ENCODE measurements at regions not wholly inside any gene's neighbourhood (a gene's known extent, or its start where the extent isn't known, plus 50 kb on each side); places are given as distances from the start of the nearest gene placed in this dataset.
"Not testable (repeated sequence)": the region's sequence is repeated elsewhere in the genome, so short reads cannot be mapped to it uniquely, and the experiment has no call there.

GRCh38 chr13:33678906-33679657 lies 138.9 kb upstream of the RFC3 start:
- no peak for DNase-seq (ENCODE audit: low read depth, low spot score)
- Histone ChIP-seq H3K9ac (ENCODE audit: insufficient read length) (no peak overlapping the region), H3K36me3 (ENCODE audit: insufficient read depth, low read length) (no peaks in the 10 kb centered on the region), H3K4me3 (no peak overlapping the region), H3K9me3 (ENCODE audit: low read depth, low read length) (no peaks in the 10 kb centered on the region), H3K27ac (no peak overlapping the region)
- no peak for TF ChIP-seq FOXP2 (optimal IDR thresholded peaks at IDR 0.05; ENCODE audit: control extremely low read depth, extremely low read length, insufficient read depth)
- TF ChIP-seq EZH2 (IDR thresholded peaks at IDR 0.05) = no peak
- TF ChIP-seq POLR2AphosphoS5 (IDR thresholded peaks at IDR 0.05; ENCODE audit: borderline replicate concordance, low read depth, low read length) = no peak

GRCh38 chr13:33679658-33680012 lies 138.3 kb upstream of the RFC3 start:
- no peak for TF ChIP-seq EZH2 (IDR thresholded peaks at IDR 0.05)
- no peak for TF ChIP-seq POLR2AphosphoS5 (IDR thresholded peaks at IDR 0.05; ENCODE audit: borderline replicate concordance, low read depth, low read length)
- TF ChIP-seq FOXP2 (optimal IDR thresholded peaks at IDR 0.05; ENCODE audit: control extremely low read depth, extremely low read length, insufficient read depth) = no peak
- Histone ChIP-seq H3K36me3 (ENCODE audit: insufficient read depth, low read length) (no peaks in the 10 kb centered on the region), H3K9ac (ENCODE audit: insufficient read length) (no peak overlapping the region), H3K27ac (no peak overlapping the region), H3K9me3 (ENCODE audit: low read depth, low read length) (no peaks in the 10 kb centered on the region), H3K4me3 (no peak overlapping the region)
- DNase-seq (ENCODE audit: low read depth, low spot score) = no peak

GRCh38 chr13:33682020-33682564 lies 135.9 kb upstream of the RFC3 start:
- no peaks in the 10 kb centered on the region for H3K9me3 ChIP-seq (ENCODE audit: low read depth, low read length)
- TF ChIP-seq FOXP2 (optimal IDR thresholded peaks at IDR 0.05; ENCODE audit: control extremely low read depth, extremely low read length, insufficient read depth) (no peak), EZH2 (IDR thresholded peaks at IDR 0.05) (no peak), POLR2AphosphoS5 (IDR thresholded peaks at IDR 0.05; ENCODE audit: borderline replicate concordance, low read depth, low read length) (no peak)
- H3K4me3 ChIP-seq = no peak overlapping the region
- no peak overlapping the region for H3K9ac ChIP-seq (ENCODE audit: insufficient read length)
- DNase-seq (ENCODE audit: low read depth, low spot score) = no peak
- H3K27ac ChIP-seq = no peak overlapping the region
- H3K36me3 ChIP-seq (ENCODE audit: insufficient read depth, low read length) = no peaks in the 10 kb centered on the region

GRCh38 chr13:33682646-33683045 lies 135.3 kb upstream of the RFC3 start:
- H3K9ac ChIP-seq (ENCODE audit: insufficient read length); DNase-seq (ENCODE audit: low read depth, low spot score); H3K4me3 ChIP-seq; H3K36me3 ChIP-seq (ENCODE audit: insufficient read depth, low read length); H3K27ac ChIP-seq; H3K9me3 ChIP-seq (ENCODE audit: low read depth, low read length): not testable (repeated sequence)

GRCh38 chr13:33683376-33683775 lies 134.6 kb upstream of the RFC3 start:
- no peaks in the 10 kb centered on the region for H3K9me3 ChIP-seq (ENCODE audit: low read depth, low read length)
- TF ChIP-seq POLR2AphosphoS5 (IDR thresholded peaks at IDR 0.05; ENCODE audit: borderline replicate concordance, low read depth, low read length) = no peak
- no peak for TF ChIP-seq FOXP2 (optimal IDR thresholded peaks at IDR 0.05; ENCODE audit: control extremely low read depth, extremely low read length, insufficient read depth)
- no peak for TF ChIP-seq EZH2 (IDR thresholded peaks at IDR 0.05)
- H3K36me3 ChIP-seq (ENCODE audit: insufficient read depth, low read length) = no peaks in the 10 kb centered on the region
- no peak overlapping the region for H3K4me3 ChIP-seq
- no peak overlapping the region for H3K9ac ChIP-seq (ENCODE audit: insufficient read length)
- H3K27ac ChIP-seq = no peak overlapping the region
- DNase-seq (ENCODE audit: low read depth, low spot score) = no peak

- Histone ChIP-seq H3K4me3 (no peak overlapping the region), H3K9me3 (ENCODE audit: low read depth, low read length) (no peaks in the 10 kb centered on the region), H3K9ac (ENCODE audit: insufficient read length) (no peak overlapping the region), H3K27ac (no peak overlapping the region), H3K36me3 (ENCODE audit: insufficient read depth, low read length) (no peaks in the 10 kb centered on the region)
- TF ChIP-seq POLR2AphosphoS5 (IDR thresholded peaks at IDR 0.05; ENCODE audit: borderline replicate concordance, low read depth, low read length) = no peak
- TF ChIP-seq EZH2 (IDR thresholded peaks at IDR 0.05) = no peak
- TF ChIP-seq FOXP2 (optimal IDR thresholded peaks at IDR 0.05; ENCODE audit: control extremely low read depth, extremely low read length, insufficient read depth) = no peak
- no peak for DNase-seq (ENCODE audit: low read depth, low spot score)
These were observed 133.1 kb upstream of the RFC3 start for GRCh38 chr13:33684874-33685273.

- no peak overlapping the region for H3K27ac ChIP-seq
- DNase-seq (ENCODE audit: low read depth, low spot score) = no peak
- H3K4me3 ChIP-seq = no peak overlapping the region
- TF ChIP-seq FOXP2 (optimal IDR thresholded peaks at IDR 0.05; ENCODE audit: control extremely low read depth, extremely low read length, insufficient read depth) (no peak), POLR2AphosphoS5 (IDR thresholded peaks at IDR 0.05; ENCODE audit: borderline replicate concordance, low read depth, low read length) (no peak), EZH2 (IDR thresholded peaks at IDR 0.05) (no peak)
- no peaks in the 10 kb centered on the region for H3K36me3 ChIP-seq (ENCODE audit: insufficient read depth, low read length)
- no peaks in the 10 kb centered on the region for H3K9me3 ChIP-seq (ENCODE audit: low read depth, low read length)
- H3K9ac ChIP-seq (ENCODE audit: insufficient read length) = no peak overlapping the region
These were observed 131.0 kb upstream of the RFC3 start for GRCh38 chr13:33686772-33687480.

GRCh38 chr13:33690354-33690753 lies 127.6 kb upstream of the RFC3 start:
- TF ChIP-seq FOXP2 (optimal IDR thresholded peaks at IDR 0.05; ENCODE audit: control extremely low read depth, extremely low read length, insufficient read depth) (no peak), EZH2 (IDR thresholded peaks at IDR 0.05) (no peak), POLR2AphosphoS5 (IDR thresholded peaks at IDR 0.05; ENCODE audit: borderline replicate concordance, low read depth, low read length) (no peak)
- Histone ChIP-seq H3K36me3 (ENCODE audit: insufficient read depth, low read length) (no peaks in the 10 kb centered on the region), H3K27ac (no peak overlapping the region), H3K4me3 (no peak overlapping the region), H3K9ac (ENCODE audit: insufficient read length) (no peak overlapping the region), H3K9me3 (ENCODE audit: low read depth, low read length) (no peaks in the 10 kb centered on the region)
- no peak for DNase-seq (ENCODE audit: low read depth, low spot score)

Data from SK-N-MC (cell line).